ENCODE measurements at regions not wholly inside any gene's neighbourhood (a gene's known extent, or its start where the extent isn't known, plus 50 kb on each side); places are given as distances from the start of the nearest gene placed in this dataset.
"Not testable (repeated sequence)": the region's sequence is repeated elsewhere in the genome, so short reads cannot be mapped to it uniquely, and the experiment has no call there.

DNA sequence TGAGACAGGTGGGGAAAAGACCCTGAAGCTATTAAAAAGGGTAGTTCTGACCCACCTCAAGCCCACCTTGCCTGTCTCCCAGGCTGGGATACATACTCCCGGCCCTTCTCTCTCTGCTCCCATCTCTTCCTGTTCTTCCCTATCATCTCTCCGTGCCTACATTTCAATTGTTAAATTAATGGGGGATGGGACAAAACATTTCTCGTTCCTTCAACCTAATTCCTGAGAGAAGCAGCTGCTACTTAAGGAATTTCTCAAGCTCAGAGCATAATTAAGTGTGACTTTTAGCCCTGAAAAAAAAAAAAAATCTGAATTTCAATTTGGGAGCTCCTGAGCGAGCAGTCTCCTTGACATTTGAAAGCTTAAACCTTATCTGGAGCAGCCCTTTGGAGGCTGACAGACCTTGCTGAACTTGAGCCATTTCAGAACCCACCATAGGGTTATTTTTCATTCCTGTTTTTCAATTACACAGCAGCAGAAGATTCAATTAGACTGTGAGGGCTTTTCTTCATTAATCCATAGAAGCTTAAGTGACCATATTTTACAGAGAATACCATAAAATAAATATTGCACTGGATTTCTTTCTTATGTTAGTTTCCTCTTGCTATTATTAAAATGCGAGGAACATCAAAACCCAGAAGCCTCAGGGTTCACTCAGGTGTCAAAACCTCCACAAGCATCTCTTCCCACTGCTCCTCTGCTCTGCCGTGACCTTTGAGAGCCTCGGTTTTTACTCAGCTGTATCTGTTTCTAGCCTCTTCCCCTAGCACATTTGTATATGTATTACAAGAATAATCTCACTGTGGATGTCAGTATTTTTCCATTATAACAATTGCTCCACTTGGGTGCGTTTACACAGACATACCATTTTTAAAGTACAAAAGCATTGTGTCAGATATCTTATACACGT, 125.7 kb downstream of the B3GNT2 start:
- ChIA-PET CTCF (interaction anchor here (0.6 to 2.5 kb wide), 4 partner anchors 12 to 350 kb away, joined by 3 to 9 read pairs (median 4); no protein-coding TSS in a partner anchor), POLR2A (no interaction called here)
- TF ChIP-seq HMGA2 (CRISPR knock-in tag; IDR thresholded peaks at IDR 0.05): no peak
- TF ChIP-seq, protein P1, sequence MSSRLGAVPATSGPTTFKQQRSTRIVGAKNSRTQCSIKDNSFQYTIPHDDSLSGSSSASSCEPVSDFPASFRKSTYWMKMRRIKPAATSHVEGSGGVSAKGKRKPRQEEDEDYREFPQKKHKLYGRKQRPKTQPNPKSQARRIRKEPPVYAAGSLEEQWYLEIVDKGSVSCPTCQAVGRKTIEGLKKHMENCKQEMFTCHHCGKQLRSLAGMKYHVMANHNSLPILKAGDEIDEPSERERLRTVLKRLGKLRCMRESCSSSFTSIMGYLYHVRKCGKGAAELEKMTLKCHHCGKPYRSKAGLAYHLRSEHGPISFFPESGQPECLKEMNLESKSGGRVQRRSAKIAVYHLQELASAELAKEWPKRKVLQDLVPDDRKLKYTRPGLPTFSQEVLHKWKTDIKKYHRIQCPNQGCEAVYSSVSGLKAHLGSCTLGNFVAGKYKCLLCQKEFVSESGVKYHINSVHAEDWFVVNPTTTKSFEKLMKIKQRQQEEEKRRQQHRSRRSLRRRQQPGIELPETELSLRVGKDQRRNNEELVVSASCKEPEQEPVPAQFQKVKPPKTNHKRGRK (CRISPR knock-in tag; IDR thresholded peaks at IDR 0.05; ENCODE audit: borderline replicate concordance): no peak
- no peak for TF ChIP-seq ELF4 (CRISPR knock-in tag; IDR thresholded peaks at IDR 0.05; ENCODE audit: low read depth)
- TF ChIP-seq, protein P2, sequence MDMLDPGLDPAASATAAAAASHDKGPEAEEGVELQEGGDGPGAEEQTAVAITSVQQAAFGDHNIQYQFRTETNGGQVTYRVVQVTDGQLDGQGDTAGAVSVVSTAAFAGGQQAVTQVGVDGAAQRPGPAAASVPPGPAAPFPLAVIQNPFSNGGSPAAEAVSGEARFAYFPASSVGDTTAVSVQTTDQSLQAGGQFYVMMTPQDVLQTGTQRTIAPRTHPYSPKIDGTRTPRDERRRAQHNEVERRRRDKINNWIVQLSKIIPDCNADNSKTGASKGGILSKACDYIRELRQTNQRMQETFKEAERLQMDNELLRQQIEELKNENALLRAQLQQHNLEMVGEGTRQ (CRISPR knock-in tag; IDR thresholded peaks at IDR 0.05): no peak
- no peak for TF ChIP-seq FOXP1 (CRISPR knock-in tag; IDR thresholded peaks at IDR 0.05; ENCODE audit: borderline replicate concordance)
- peaks cover 51% of the 10 kb centered on the region for H3K4me1 Mint-ChIP-seq
- H3K27ac Mint-ChIP-seq: peak overlapping the region; percentile 98
- no peak for DNase-seq (ENCODE audit: low spot score)
- peaks cover 28% of the 10 kb centered on the region for H3K9me3 Mint-ChIP-seq
- peaks cover 25% of the 10 kb centered on the region for H3K36me3 Mint-ChIP-seq
- peaks cover 3% of the 10 kb centered on the region; the same call in 1 of the 2 replicates for H3K27me3 Mint-ChIP-seq (ENCODE audit: low read depth)
- peak; percentile 38 for ATAC-seq
- peak overlapping the region; percentile 37 for H3K4me3 Mint-ChIP-seq

DNA sequence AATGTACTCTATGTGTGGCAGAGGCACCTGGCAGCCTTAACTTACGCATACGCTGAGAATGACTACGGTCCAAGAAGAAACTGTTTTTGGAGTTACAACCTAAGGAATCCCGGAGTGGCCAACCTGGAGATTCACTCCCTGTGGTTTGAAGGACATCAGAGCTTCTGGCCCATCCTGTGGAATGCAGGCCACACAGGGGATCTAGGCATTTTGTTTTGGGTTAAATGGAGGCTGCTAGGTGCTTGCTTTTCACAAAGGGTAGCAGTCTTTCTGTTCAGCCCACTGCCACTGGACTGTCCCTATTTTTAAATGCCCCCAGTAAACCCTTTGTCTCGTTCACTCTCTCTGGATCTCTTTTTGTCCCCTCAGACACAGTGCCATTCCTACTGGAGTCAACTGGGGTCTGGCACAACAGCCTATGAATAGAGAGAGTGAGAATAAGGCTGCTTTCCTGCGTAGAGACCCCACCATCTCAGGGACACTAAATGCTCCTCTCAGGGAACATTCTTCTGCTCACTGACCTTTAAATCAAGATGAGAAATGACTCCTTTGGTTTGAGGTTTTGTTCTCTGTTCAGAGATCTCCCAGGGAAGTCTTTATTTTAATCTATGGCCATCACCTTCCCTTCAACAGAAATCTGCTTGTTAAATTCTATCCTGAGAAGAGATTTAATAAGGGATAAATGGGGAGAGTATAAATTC, 124.9 kb downstream of the B3GNT2 start:
- DNase-seq (ENCODE audit: low spot score): no peak
- CTCF ChIA-PET: interaction anchor here (1.0 to 2.5 kb wide), 2 partner anchors 11 to 23 kb away, joined by 5 to 9 read pairs; no protein-coding TSS in a partner anchor
- peak overlapping the region; percentile 98 for H3K27ac Mint-ChIP-seq
- TF ChIP-seq, protein P3, sequence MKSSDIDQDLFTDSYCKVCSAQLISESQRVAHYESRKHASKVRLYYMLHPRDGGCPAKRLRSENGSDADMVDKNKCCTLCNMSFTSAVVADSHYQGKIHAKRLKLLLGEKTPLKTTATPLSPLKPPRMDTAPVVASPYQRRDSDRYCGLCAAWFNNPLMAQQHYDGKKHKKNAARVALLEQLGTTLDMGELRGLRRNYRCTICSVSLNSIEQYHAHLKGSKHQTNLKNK (CRISPR knock-in tag; IDR thresholded peaks at IDR 0.05): no peak
- TF ChIP-seq, protein P4, sequence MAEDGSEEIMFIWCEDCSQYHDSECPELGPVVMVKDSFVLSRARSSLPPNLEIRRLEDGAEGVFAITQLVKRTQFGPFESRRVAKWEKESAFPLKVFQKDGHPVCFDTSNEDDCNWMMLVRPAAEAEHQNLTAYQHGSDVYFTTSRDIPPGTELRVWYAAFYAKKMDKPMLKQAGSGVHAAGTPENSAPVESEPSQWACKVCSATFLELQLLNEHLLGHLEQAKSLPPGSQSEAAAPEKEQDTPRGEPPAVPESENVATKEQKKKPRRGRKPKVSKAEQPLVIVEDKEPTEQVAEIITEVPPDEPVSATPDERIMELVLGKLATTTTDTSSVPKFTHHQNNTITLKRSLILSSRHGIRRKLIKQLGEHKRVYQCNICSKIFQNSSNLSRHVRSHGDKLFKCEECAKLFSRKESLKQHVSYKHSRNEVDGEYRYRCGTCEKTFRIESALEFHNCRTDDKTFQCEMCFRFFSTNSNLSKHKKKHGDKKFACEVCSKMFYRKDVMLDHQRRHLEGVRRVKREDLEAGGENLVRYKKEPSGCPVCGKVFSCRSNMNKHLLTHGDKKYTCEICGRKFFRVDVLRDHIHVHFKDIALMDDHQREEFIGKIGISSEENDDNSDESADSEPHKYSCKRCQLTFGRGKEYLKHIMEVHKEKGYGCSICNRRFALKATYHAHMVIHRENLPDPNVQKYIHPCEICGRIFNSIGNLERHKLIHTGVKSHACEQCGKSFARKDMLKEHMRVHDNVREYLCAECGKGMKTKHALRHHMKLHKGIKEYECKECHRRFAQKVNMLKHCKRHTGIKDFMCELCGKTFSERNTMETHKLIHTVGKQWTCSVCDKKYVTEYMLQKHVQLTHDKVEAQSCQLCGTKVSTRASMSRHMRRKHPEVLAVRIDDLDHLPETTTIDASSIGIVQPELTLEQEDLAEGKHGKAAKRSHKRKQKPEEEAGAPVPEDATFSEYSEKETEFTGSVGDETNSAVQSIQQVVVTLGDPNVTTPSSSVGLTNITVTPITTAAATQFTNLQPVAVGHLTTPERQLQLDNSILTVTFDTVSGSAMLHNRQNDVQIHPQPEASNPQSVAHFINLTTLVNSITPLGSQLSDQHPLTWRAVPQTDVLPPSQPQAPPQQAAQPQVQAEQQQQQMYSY (CRISPR knock-in tag; IDR thresholded peaks at IDR 0.05): no peak
- TF ChIP-seq RELA (CRISPR knock-in tag; IDR thresholded peaks at IDR 0.05; ENCODE audit: borderline replicate concordance): no peak
- no peak for TF ChIP-seq ZNF121 (CRISPR knock-in tag; IDR thresholded peaks at IDR 0.05)
- no peak for TF ChIP-seq FOXJ3 (CRISPR knock-in tag; IDR thresholded peaks at IDR 0.05; ENCODE audit: borderline replicate concordance)
- no peak for TF ChIP-seq HMGA2 (CRISPR knock-in tag; IDR thresholded peaks at IDR 0.05)
- TF ChIP-seq, protein P5, sequence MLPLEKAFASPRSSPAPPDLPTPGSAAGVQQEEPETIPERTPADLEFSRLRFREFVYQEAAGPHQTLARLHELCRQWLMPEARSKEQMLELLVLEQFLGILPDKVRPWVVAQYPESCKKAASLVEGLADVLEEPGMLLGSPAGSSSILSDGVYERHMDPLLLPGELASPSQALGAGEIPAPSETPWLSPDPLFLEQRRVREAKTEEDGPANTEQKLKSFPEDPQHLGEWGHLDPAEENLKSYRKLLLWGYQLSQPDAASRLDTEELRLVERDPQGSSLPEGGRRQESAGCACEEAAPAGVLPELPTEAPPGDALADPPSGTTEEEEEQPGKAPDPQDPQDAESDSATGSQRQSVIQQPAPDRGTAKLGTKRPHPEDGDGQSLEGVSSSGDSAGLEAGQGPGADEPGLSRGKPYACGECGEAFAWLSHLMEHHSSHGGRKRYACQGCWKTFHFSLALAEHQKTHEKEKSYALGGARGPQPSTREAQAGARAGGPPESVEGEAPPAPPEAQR (CRISPR knock-in tag; IDR thresholded peaks at IDR 0.05): no peak
- H3K36me3 Mint-ChIP-seq: peaks cover 20% of the 10 kb centered on the region
- peaks cover 44% of the 10 kb centered on the region for H3K4me1 Mint-ChIP-seq
- H3K9me3 Mint-ChIP-seq: peaks cover 22% of the 10 kb centered on the region
- H3K27me3 Mint-ChIP-seq (ENCODE audit: low read depth): peaks cover 3% of the 10 kb centered on the region; the same call in 1 of the 2 replicates
- POLR2A ChIA-PET: interaction anchor here (0.6 kb wide), 1 partner anchor 214 kb away, joined by 3 read pairs; no protein-coding TSS in a partner anchor
- peak overlapping the region; percentile 37; the same call in 1 of the 2 replicates for H3K4me3 Mint-ChIP-seq
- peak; percentile 84 for ATAC-seq

DNA sequence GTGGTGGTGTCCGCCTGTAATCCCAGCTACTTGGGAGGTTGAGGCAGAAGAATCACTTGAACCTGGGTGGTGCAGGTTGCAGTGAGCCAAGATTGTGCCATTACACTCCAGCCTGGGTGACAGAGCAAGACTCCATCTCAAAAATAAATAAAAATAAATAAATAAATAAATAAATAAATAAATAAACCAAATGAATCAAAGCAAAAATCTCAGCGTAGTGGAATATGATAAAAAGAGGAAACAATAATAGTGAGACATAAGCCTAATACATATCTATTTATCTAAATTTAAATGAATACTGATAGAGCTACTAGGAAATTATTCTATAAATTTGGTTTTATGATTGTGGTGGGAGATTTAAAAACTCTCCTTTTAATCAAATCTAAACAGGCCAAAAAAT, 124.2 kb downstream of the B3GNT2 start:
- H3K27me3 Mint-ChIP-seq (ENCODE audit: low read depth): not testable (repeated sequence)

More for the DNA sequence above, 124.2 kb downstream of the B3GNT2 start:
- DNase-seq (ENCODE audit: low spot score); ATAC-seq; H3K4me3 Mint-ChIP-seq; H3K27ac Mint-ChIP-seq: not testable (repeated sequence)
- POLR2A ChIA-PET: interaction anchor here (0.6 kb wide), 1 partner anchor 214 kb away, joined by 3 read pairs; no protein-coding TSS in a partner anchor
- Mint-ChIP-seq H3K4me1 (peaks cover 37% of the 10 kb centered on the region), H3K9me3 (peaks cover 15% of the 10 kb centered on the region), H3K36me3 (peaks cover 13% of the 10 kb centered on the region)
- CTCF ChIA-PET: interaction anchor here (2.5 kb wide), 1 partner anchor 10 kb away, joined by 9 read pairs; no protein-coding TSS in a partner anchor

Data from WTC11 (cell line).